Erythroblast (primary cell): ENCODE measurements at regions not wholly inside any gene's neighbourhood (a gene's known extent, or its start where the extent isn't known, plus 50 kb on each side); places are given as distances from the start of the nearest gene placed in this dataset.

Source experiments
- GATA1 ChIP-seq: IDR thresholded peaks from 2 replicates; pipeline ENCODE4 v1.6.1; 2011; ENCODE audit warnings: low read depth, mild to moderate bottlenecking, control low read depth, low read length, moderate library complexity
- POLR2A ChIP-seq: IDR thresholded peaks from 2 replicates; pipeline ENCODE4 v1.6.1; 2011; ENCODE audit warnings: mild to moderate bottlenecking, low read length

- TF ChIP-seq POLR2A = no peak
- TF ChIP-seq GATA1 = no peak
Measured at GRCh38 chr13:50643060-50643459, 200.4 kb downstream of the DLEU7 start.
